Kidney (tissue), 13 donors: ENCODE measurements at regions not wholly inside any gene's neighbourhood (a gene's known extent, or its start where the extent isn't known, plus 50 kb on each side); places are given as distances from the start of the nearest gene placed in this dataset.

Experiments
- DNase-seq, 5 donors: peaks; one replicate each; pipeline ENCODE4 v3.0.0-alpha.2; 2013 to 2020
- FAIRE-seq: peaks from 2 replicates; lab custom pipeline; 2012; peaks lifted over from hg19 to GRCh38; lab: Jason Lieb, UNC
- H3K27ac ChIP-seq, 2 donors: one replicate each; pipeline ENCODE4 v1.7.0; 2013; ENCODE audit warnings: low read depth in 2 of 2, low read length in 2 of 2, inconsistent platforms in 1 of 2
- H3K27me3 ChIP-seq: one replicate; pipeline ENCODE4 v1.7.1; 2013; ENCODE audit warnings: low read length, inconsistent platforms; ENCODE audit not compliant: control insufficient read depth, insufficient read depth
- H3K36me3 ChIP-seq, 3 donors: one replicate each; pipeline versions ENCODE4 v1.7.0 to v1.7.1; 2013; ENCODE audit warnings: low read length in 3 of 3, control low read depth in 1 of 3, inconsistent platforms in 1 of 3; ENCODE audit not compliant: insufficient read depth in 3 of 3, control insufficient read depth in 2 of 3
- H3K4me1 ChIP-seq, 3 donors: one replicate each; pipeline versions ENCODE4 v1.7.0 to v1.7.1; 2013; ENCODE audit warnings: low read length in 3 of 3, inconsistent platforms in 1 of 3, low read depth in 1 of 3; ENCODE audit not compliant: control insufficient read depth in 2 of 3, insufficient read depth in 2 of 3
- H3K4me3 ChIP-seq, 3 donors: one replicate each; pipeline versions ENCODE4 v1.7.0 to v1.8.1; 2013; ENCODE audit warnings: low read length in 3 of 3, control low read depth in 1 of 3, inconsistent platforms in 1 of 3
- H3K9ac ChIP-seq, 3 donors: one replicate each; pipeline versions ENCODE4 v1.7.0 to v1.7.1; 2013; ENCODE audit warnings: low read length in 3 of 3, control low read depth in 1 of 3, inconsistent platforms in 1 of 3
- H3K9me3 ChIP-seq, 3 donors: one replicate each; pipeline versions ENCODE4 v1.7.0 to v1.7.1; 2013; ENCODE audit warnings: low read length in 3 of 3, control low read depth in 1 of 3, inconsistent platforms in 1 of 3; ENCODE audit not compliant: control insufficient read depth in 2 of 3, insufficient read depth in 1 of 3
- CTCF ChIP-seq: IDR thresholded peaks from 3 replicates; pipeline ENCODE4 v1.5.1; 2012; ENCODE audit warnings: mild to moderate bottlenecking, moderate library complexity, borderline replicate concordance; ENCODE audit not compliant: insufficient read depth; ENCODE audit errors: extremely low read depth
- intact Hi-C: fragments of 100-400 bp; cut with DNase I; formaldehyde crosslinking; loops from one replicate; pipeline ENCODE4 v1.11.1; 2022
- donor health status: control.
- donor health status: control.
- donor health status: control.
- donor health status: control.
- donor health status: control.
- donor health status: DM: yes; HTN: yes; CAD: no.
- donor health status: Normal renal cell carcinoma (clear cell type).

- Histone ChIP-seq H3K9me3 (no peaks in the 10 kb centered on the region), H3K36me3 (no peaks in the 10 kb centered on the region), H3K4me3 (no peak overlapping the region), H3K27ac (no peak overlapping the region), H3K27me3 (no peaks in the 10 kb centered on the region), H3K9ac (no peak overlapping the region), H3K4me1 (no peaks in the 10 kb centered on the region)
- TF ChIP-seq CTCF: no peak
- FAIRE-seq (no peak), DNase-seq (no peak)
- intact Hi-C loops: no loop called here
Observed at GRCh38 chr2:198641161-198641560, 816.6 kb downstream of the SATB2 start.

- no peaks in the 10 kb centered on the region for H3K27me3 ChIP-seq
- H3K9me3 ChIP-seq: no peaks in the 10 kb centered on the region
- no peak overlapping the region for H3K27ac ChIP-seq
- TF ChIP-seq CTCF: no peak
- H3K4me1 ChIP-seq: no peaks in the 10 kb centered on the region
- no peak for DNase-seq
- intact Hi-C loops: no loop called here
- H3K36me3 ChIP-seq: no peaks in the 10 kb centered on the region
- FAIRE-seq: no peak
- no peak overlapping the region for H3K9ac ChIP-seq
- no peak overlapping the region for H3K4me3 ChIP-seq
Observed at GRCh38 chr2:198640463-198640862, 817.3 kb downstream of the SATB2 start.

- Histone ChIP-seq H3K4me1 (no peaks in the 10 kb centered on the region), H3K9me3 (no peaks in the 10 kb centered on the region), H3K4me3 (no peak overlapping the region), H3K27me3 (no peaks in the 10 kb centered on the region), H3K9ac (no peak overlapping the region), H3K36me3 (no peaks in the 10 kb centered on the region), H3K27ac (no peak overlapping the region)
- DNase-seq (no peak), FAIRE-seq (no peak)
- TF ChIP-seq CTCF: no peak
- intact Hi-C loops: no loop called here
Observed at GRCh38 chr2:198639580-198639979, 818.2 kb downstream of the SATB2 start.

- Histone ChIP-seq H3K9ac (no peak overlapping the region), H3K4me3 (no peak overlapping the region), H3K27me3 (no peaks in the 10 kb centered on the region), H3K4me1 (no peaks in the 10 kb centered on the region), H3K27ac (no peak overlapping the region), H3K36me3 (no peaks in the 10 kb centered on the region), H3K9me3 (no peaks in the 10 kb centered on the region)
- FAIRE-seq (no peak), DNase-seq (no peak)
- intact Hi-C loops: no loop called here
- no peak for TF ChIP-seq CTCF
Observed at GRCh38 chr2:198638577-198638976, 819.2 kb downstream of the SATB2 start.
